Pancreas (tissue), 10 donors: ENCODE measurements at regions not wholly inside any gene's neighbourhood (a gene's known extent, or its start where the extent isn't known, plus 50 kb on each side); places are given as distances from the start of the nearest gene placed in this dataset.

Source experiments
- ATAC-seq, 4 donors: fragments of 200-7000 bp; cut with Tn5 transposase; one replicate each; pipeline versions ENCODE4 v1.8.0 to v1.9.1; 2020; ENCODE audit warnings: mild to moderate bottlenecking in 4 of 4, moderate library complexity in 4 of 4
- DNase-seq, 6 donors: peaks; one replicate each; pipeline ENCODE4 v3.0.0-alpha.2; 2020
- FAIRE-seq: peaks from 2 replicates; lab custom pipeline; 2012; peaks lifted over from hg19 to GRCh38; lab: Jason Lieb, UNC
- H3K27ac ChIP-seq, 4 donors: fragments of 200-600 bp; sonication (generic); 1 replicate in 3 of 4; 2 replicates in 1 of 4; pipeline versions ENCODE4 v1.5.0 to v1.8.0; 2020
- H3K27me3 ChIP-seq, 4 donors: fragments of 200-600 bp; one replicate each; pipeline ENCODE4 v1.8.0; 2021
- H3K36me3 ChIP-seq, 3 donors: fragments of 200-600 bp; sonication (generic) in 1 of 3; one replicate each; pipeline versions ENCODE4 v1.5.0 to v1.8.0; 2020 to 2021
- H3K4me1 ChIP-seq, 3 donors: fragments of 200-600 bp; one replicate each; pipeline ENCODE4 v1.8.0; 2021
- H3K4me3 ChIP-seq, 4 donors: fragments of 200-600 bp; sonication (generic) in 2 of 4; one replicate each; pipeline versions ENCODE4 v1.5.0 to v1.8.0; 2020 to 2021
- H3K9me3 ChIP-seq, 4 donors: fragments of 200-600 bp; one replicate each; pipeline ENCODE4 v1.8.0; 2021
- WGBS, 2 donors: extraction: QIAGEN DNeasy Blood & Tissue Kit; methylation state at CpG; one replicate each; pipeline ENCODE4 v1.1.7; 2013; 5-methylcytosine and 5-hydroxymethylcytosine counted together
- intact Hi-C, 3 donors: fragments of 100-400 bp; cut with DNase I; formaldehyde crosslinking; loops; one replicate each; pipeline versions ENCODE4 v1.11.1 to v1.14.2; 2022
- TF ChIP-seq, protein P1 (sequence below), 4 donors: fragments of 200-600 bp; sonication (generic) in 3 of 4; IDR thresholded peaks; one replicate each; pipeline versions ENCODE4 v1.5.0 to v1.8.0; 2021; ENCODE audit warnings: antibody characterized with exemption in 4 of 4
- donor health status: healthy with polysubstance abuse.
- donor health status: DM: no; HTN: no; CAD: no; lungs with moderate emphysema.
- donor health status: DM: no; HTN: no; CAD: no.
- donor health status: control.
- donor health status: control.
- donor health status: Bipolar disorder and iron deficiency.
- donor health status: DM: yes; HTN: yes; CAD: no.
- donor health status: DM: no; HTN: no; CAD: no.
- donor health status: DM: no; HTN: no; CAD: no.
- donor health status: DM: yes; HTN: yes; CAD: no.

DNA sequence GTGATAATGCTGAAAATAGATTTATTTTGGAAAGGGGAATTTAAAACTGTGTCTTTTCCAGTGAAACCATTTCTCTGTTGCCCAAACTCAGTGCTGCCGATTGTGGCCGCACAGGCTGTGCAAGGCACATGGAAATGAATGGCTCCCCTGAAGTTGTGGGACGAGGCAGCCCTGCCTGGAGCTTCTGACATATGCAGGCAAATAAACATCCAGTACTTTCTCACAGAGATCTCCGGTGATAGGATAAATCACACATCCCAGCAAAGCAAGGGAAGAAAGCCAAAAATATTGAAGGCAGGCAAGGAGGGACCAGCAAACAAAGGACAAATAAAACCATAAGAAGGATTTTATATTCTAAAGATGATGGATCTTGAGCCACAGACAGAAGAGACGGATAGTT lies 464.5 kb downstream of the MTRR start:
- intact Hi-C loops = no loop called here
- Histone ChIP-seq H3K27ac (no peak overlapping the region), H3K27me3 (no peaks in the 10 kb centered on the region), H3K9me3 (no peaks in the 10 kb centered on the region), H3K36me3 (no peaks in the 10 kb centered on the region), H3K4me3 (no peak overlapping the region), H3K4me1 (no peaks in the 10 kb centered on the region)
- ATAC-seq (no peak), FAIRE-seq (no peak), DNase-seq (no peak)
- 62 to 67% methylated on average over 5 of the region's 5 CpGs for WGBS, 2 donors
- TF ChIP-seq, protein P1, sequence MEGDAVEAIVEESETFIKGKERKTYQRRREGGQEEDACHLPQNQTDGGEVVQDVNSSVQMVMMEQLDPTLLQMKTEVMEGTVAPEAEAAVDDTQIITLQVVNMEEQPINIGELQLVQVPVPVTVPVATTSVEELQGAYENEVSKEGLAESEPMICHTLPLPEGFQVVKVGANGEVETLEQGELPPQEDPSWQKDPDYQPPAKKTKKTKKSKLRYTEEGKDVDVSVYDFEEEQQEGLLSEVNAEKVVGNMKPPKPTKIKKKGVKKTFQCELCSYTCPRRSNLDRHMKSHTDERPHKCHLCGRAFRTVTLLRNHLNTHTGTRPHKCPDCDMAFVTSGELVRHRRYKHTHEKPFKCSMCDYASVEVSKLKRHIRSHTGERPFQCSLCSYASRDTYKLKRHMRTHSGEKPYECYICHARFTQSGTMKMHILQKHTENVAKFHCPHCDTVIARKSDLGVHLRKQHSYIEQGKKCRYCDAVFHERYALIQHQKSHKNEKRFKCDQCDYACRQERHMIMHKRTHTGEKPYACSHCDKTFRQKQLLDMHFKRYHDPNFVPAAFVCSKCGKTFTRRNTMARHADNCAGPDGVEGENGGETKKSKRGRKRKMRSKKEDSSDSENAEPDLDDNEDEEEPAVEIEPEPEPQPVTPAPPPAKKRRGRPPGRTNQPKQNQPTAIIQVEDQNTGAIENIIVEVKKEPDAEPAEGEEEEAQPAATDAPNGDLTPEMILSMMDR (IDR thresholded peaks at IDR 0.05) = no peak

DNA sequence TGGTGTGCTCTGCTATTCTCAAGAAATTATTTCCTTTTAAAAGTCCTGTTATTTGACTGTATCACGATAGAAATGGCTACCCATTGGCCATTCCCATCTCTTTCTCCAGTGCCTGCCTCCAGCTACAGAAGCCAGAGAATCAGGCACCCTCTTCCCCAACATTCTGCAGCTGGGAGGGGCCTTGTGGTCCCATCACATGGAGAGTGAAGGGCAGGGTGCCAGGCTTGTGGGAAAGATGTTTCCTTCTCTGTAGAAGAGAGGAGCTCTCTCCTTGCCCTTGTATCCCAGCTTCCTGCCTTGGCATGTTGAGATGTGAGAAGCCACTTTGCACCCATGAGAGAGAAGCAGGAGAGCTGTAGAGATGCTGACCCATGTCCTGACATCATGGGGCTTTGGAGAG lies 465.0 kb downstream of the MTRR start:
- Histone ChIP-seq H3K9me3 (no peaks in the 10 kb centered on the region), H3K27me3 (no peaks in the 10 kb centered on the region), H3K36me3 (no peaks in the 10 kb centered on the region), H3K4me3 (no peak overlapping the region), H3K27ac (no peak overlapping the region), H3K4me1 (no peaks in the 10 kb centered on the region)
- FAIRE-seq (no peak), DNase-seq (no peak), ATAC-seq (no peak)
- WGBS, 2 donors = 38 to 46% methylated on average over 1 of the region's 1 CpG
- intact Hi-C loops = no loop called here
- TF ChIP-seq, protein P1 (IDR thresholded peaks at IDR 0.05) = no peak

DNA sequence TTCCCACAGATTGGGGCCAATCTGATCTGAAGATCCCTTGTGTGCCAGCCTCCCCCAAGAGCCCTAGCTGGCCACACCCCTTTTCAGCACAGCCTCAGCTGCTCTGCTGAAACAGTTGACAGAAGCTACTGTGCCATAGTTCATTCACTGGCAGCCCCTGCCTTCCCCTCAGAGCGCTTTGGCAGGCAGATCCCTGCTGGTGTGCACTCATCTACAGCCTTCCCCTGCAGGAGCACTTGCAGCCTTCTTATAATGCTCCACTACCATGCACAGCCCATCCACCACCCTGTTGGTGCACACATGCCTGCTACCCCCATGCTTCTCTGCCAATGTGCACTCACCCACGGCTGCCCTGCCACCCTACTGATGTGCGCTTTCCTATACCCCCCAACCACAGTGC lies 471.3 kb downstream of the MTRR start:
- Histone ChIP-seq H3K36me3 (no peaks in the 10 kb centered on the region), H3K4me3 (no peak overlapping the region), H3K27ac (no peak overlapping the region), H3K27me3 (no peaks in the 10 kb centered on the region), H3K9me3 (no peaks in the 10 kb centered on the region), H3K4me1 (no peaks in the 10 kb centered on the region)
- DNase-seq (no peak), ATAC-seq (no peak), FAIRE-seq (no peak)
- TF ChIP-seq, protein P1 (IDR thresholded peaks at IDR 0.05) = no peak
- intact Hi-C loops = no loop called here
- WGBS, 2 donors = 41 to 55% methylated on average over 3 of the region's 3 CpGs

DNA sequence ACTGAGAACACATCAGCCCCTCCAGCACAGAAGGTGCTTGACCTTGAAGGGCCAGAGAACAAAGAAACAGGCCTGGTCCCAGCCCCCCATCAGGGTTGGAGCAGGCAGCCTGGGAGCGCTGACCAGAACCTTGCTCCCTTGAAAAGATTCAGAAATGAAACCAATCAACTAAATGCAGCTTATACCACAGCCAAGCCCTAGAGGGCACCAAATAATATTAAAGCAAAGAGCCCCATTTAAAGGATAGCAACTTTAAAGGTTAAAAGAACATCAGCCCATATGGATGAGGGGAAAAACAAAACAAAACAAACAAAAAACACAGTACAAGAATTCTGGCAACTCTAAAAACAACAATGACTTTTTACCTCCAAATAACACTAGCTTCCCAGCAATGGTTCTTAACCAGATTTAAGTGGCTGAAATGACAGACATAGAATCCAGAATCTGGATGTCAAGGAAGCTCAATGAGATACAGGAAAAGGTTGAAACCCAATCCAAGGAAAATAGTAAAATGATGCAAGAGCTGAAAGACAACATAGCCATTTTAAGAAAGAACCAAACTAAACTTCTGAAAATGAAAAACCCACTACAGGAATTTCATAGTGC lies 471.9 kb downstream of the MTRR start:
- 6 to 10% methylated on average over 1 of the region's 1 CpG for WGBS, 2 donors
- intact Hi-C loops = no loop called here
- TF ChIP-seq, protein P1 (IDR thresholded peaks at IDR 0.05) = peak; percentile 11 to 46 (median 33)
- FAIRE-seq (no peak), ATAC-seq (peak in 3 of 4 donors; percentile 68 to 72 (median 69)), DNase-seq (no peak)
- Histone ChIP-seq H3K4me3 (no peak overlapping the region), H3K27ac (no peak overlapping the region), H3K27me3 (no peaks in the 10 kb centered on the region), H3K4me1 (no peaks in the 10 kb centered on the region), H3K36me3 (no peaks in the 10 kb centered on the region), H3K9me3 (no peaks in the 10 kb centered on the region)

DNA sequence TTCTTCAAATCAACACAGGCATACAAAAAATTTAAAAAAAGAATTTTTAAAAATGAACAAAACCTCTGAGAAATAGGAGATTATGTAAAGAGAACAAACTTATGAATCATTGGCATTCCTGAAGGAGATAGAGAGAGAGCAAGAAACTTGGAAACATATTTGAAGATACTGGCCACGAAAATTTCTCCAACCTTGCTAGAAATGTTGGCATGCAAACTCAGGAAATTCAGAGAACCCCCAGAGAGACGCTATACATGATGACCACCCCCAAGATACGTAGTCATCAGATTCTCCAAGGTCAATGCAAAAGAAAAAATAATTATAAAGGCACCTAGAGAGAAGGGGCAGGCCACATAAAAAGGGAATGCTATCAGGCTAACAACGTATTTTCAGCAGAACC lies 472.5 kb downstream of the MTRR start:
- FAIRE-seq = no peak
- no peak overlapping the region for H3K4me3 ChIP-seq
- H3K27ac ChIP-seq = no peak overlapping the region
- DNase-seq = no peak
- H3K4me1 ChIP-seq = no peaks in the 10 kb centered on the region
- no peak for ATAC-seq
- H3K27me3 ChIP-seq = no peaks in the 10 kb centered on the region
- WGBS, 2 donors = 47 to 57% methylated on average over 4 of the region's 4 CpGs
- H3K36me3 ChIP-seq = no peaks in the 10 kb centered on the region
- H3K9me3 ChIP-seq = no peaks in the 10 kb centered on the region
- TF ChIP-seq, protein P1 (IDR thresholded peaks at IDR 0.05) = no peak
- intact Hi-C loops = no loop called here
